ENCODE measurements at regions not wholly inside any gene's neighbourhood (a gene's known extent, or its start where the extent isn't known, plus 50 kb on each side); places are given as distances from the start of the nearest gene placed in this dataset.

DNA sequence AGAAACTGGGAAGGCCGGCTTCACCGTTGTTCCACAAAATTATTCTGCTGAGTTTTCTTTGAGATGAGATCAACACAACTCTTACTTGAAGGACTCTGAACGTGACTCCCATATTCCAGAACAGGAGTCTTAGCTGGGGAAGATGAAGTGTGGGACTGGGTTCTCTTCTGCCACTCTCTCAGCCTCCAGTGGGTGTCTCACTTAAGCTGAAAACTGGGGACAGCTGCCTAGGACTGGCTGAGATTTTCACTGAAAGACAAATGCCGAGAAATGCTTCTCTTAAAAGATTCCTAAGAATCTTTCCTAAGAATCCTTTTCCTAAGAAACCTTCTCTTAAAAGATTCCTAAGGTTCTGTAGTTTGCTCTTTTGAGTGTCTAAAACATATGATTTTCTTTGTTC lies 156.6 kb upstream of the LHCGR start:
- peak; percentile 10 for DNase-seq (ENCODE audit: low spot score)

DNA sequence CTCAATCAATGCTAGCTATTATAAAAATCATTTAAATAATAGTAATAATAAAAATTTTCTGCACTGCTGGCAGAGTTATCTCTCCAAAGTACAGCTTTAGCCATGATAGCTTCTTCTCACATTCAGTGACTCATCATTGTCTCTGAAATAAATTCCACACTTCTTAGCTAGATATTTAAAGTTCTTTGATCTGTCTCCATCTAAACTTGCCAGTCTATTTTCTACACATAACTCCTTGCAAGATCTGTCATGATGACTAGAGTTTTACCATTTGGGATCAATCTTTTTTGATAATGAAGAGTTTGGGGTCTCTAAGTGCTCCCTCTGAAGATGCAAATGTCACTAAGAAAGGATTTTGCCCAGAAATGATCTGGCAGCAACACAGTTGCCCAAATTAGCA lies 155.4 kb upstream of the LHCGR start:
- no peak for DNase-seq (ENCODE audit: low spot score)

DNA sequence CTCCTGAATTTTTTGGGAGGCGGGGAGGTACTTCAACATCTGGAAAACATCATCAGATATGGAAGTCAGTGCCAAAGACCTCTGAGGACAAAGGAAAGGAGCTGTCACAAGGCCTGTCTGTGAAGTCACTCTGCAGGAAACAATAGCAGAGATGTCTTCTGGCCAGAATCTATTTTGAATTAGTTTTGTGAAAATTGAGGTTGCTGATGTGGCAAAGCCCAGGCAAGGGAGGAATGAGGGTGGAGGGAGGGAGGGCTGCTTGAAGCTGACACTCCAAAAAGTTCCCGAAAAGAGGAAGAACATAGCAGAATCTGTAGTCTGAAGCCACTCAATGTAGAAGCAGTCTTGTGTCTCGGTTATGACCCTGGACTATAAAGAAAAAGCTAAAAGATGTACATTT lies 151.1 kb upstream of the LHCGR start:
- no peak for DNase-seq (ENCODE audit: low spot score)

DNA sequence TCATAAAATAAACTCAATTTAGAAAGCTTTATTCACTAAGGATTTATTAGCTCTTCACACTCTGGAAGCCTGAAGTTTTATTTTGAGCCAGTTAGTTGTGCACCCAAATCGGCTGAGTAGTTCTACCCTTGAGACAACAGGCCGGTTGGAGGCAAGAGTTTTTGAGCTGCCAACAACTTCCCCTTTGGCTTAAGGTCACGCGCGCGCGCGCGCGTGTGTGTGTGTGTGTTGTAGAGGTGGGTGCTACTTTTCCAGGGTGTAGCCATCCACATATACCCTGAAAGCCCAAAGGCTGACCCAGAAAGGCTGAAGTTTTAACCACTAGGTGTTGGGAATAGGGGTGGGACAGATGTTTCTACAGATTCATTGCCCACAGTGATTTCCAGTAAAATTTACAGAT lies 150.2 kb upstream of the LHCGR start:
- no peak for DNase-seq (ENCODE audit: low spot score)

DNA sequence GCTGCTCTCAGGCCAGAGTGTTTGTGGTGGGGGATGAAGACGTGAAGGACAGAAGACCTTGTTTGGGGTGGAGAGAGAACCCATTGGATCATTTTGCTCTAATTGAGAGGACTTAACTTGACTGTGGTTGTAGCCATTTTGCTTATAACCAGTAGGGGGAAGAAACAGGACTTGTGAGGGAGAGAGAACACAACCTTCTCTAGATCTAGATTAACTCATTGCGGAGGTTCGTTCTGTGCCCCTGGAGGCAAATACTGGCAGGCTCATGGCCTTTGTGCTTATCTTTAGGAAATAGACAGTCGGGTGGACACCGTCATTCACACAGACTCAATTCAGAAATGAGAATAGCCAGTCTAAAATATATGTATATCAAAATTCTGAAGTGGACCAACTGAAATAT lies 147.0 kb upstream of the LHCGR start:
- DNase-seq (ENCODE audit: low spot score): no peak

DNA sequence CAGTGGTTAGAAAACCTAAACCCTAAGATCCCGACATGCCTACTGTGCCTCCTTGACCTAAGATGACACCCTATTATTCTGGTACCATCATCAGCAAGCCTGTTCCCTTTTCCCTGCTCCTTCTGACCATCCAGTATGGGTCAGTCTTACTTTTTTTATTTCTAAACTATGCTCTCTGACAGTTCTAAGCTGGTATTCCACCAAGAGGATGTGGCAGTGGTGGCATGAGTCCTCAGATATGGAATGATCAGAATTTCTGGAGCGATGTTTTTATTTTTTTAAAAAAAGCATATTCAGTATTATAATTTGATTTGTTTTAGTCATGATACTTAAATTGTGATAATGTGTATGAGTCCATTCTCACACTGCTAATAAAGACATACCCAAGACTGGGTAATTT lies 145.9 kb upstream of the LHCGR start:
- no peak for DNase-seq (ENCODE audit: low spot score)

DNA sequence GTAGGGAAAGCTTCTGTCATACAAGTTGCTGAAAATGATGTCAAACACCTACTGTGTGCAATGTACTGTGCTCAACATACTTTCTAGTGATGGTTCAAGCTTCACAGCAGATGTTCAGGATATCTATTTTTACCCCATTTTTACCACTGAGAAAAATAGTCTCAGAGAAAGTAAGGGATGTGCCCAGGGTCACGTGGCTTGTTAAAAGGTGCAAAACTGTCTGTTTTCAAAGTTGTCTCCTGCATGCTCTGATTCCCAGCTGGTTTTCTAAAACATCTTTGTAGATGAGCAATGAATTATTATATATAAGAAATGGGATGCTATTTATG lies 145.5 kb upstream of the LHCGR start:
- no peak for DNase-seq (ENCODE audit: low spot score)

DNA sequence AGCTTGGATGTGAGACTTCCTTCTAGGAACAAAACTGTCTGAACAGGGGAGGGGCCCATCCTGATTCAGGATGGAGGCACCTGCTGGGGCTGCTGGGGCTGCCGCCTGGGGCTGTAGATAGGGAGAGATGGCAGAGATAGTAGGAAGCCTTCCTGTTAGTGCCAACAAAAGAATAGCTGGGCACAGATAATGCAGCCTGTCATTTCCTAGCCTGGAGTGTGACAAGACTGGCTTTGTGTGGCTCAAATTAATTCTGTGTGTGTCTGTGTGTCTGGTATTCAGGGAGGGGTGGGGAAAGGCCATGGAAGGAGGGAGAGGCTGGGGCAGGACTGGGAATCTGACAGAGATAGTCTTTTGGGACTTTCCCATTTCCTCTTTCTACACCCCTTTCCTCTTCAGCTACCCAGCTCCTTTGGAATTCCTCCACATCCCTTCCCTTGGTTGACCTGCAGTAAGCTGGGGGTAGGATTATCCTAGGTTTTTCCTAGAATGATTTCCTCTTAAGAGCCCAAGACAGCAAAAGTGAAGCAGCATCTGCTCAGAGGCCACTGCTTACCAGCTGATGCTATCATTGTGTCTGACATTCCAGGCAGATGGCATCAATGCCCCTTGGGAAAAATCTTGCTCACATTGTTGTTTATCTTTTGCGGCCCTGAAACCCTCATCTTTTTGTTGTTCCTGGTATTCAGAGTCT lies 144.9 kb upstream of the LHCGR start:
- DNase-seq (ENCODE audit: low spot score): no peak

DNA sequence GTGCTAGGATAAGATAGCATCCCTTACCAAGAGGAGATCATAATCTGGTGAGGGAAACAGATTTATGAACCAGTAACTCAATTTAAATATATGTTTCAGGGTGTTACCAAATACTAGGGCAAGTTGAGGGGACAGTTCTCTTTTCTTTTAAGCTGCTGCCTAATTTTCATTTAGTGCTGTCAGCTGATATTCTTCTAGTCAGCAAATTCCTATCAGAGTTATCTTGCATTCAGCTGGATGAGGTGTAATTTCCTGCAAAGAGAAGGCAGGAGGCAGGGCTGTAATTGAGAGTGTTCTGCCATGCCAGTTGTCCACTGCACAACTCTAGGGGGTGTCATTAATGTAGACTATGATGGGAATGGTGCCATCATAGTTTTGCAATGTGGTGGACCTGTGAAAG lies 141.3 kb upstream of the LHCGR start:
- DNase-seq (ENCODE audit: low spot score): no peak

DNA sequence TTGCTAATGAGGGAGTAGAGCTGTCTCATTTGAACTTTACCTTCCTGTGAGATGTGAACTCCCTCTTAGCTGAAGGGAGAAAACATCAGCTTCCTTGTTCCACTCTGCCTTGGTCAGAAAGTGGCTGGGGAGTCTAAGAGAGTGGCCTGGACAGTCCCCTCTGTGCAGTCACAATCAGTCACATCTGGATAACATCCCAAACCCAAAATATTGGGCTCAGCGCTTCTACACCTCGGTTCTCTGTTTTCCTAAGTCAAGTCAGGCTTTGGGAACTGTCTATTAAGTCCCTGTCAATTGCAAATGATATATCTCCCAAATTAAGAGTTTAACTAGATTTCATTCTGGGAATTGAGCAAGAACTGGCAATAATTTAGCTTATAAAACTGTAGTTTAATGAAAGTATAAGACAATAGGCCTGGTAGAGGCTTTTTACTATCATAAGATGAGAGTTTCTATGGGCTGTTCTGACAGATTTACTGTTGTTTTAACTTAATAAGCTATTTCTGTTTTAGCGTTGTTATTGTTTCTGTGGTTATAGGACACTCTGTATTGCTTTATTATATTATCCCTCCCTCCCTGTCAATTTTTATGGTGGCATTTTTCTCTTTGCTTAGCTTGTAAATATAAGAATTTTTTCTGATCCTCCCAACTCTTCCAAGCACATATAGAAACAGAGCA lies 135.1 kb upstream of the LHCGR start:
- no peak for DNase-seq (ENCODE audit: low spot score)

DNA sequence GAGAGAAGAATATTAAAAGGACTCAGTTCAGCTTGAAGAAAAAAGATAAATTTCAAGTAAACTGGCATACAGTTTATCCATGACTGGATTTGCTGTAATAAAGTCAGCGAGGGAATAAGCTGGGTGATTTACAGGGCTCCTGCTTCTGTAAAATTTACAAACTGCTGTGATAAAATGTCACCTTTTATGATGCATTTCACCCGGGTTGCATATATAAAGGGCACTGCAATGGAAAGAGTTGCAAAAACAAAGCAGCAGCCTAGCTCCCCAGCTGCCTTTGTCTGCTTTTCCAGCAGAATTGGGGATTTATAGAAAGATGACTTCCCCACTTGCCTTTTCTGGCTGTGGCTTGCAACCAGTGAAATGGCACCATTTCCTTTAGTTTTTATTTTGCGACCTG lies 132.5 kb upstream of the LHCGR start:
- no peak for DNase-seq (ENCODE audit: low spot score)

DNA sequence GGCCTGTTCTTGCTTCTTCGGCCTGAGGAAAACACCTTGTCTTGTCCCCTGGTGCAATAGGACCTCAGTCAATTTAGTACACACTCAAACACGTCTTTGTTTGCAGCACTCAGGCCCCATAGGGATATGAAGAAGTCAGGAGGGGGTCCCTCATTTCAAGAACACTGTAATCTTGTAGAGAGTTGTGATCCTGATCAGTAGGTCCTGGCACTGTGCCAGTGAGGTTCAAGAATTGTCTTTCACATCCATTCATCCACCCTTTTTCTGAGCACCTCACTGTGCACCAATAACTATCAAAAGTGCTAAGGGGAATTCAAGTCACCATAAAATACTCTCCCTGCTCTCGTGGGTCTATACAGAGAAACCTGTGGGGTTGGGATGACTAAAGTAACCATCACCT lies 131.4 kb upstream of the LHCGR start:
- no peak for DNase-seq (ENCODE audit: low spot score)

DNA sequence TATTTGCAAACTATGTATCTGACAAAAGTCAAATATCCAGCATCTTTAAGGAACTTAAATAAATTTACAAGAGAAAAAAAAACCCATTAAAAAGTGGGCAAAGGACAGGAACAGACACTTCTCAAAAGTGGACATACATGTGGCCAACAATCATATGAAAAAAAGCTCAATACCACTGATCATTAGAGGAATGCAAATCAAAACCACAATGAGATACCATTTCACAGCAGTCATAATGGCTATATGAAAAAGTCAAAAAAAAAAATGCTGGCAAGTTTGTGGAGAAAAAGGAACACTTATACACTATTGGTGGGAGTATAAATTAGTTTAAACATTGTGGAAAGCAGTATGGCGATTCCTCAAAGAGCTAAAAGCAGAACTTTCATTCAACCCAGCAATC lies 130.3 kb upstream of the LHCGR start:
- DNase-seq (ENCODE audit: low spot score): no peak

DNA sequence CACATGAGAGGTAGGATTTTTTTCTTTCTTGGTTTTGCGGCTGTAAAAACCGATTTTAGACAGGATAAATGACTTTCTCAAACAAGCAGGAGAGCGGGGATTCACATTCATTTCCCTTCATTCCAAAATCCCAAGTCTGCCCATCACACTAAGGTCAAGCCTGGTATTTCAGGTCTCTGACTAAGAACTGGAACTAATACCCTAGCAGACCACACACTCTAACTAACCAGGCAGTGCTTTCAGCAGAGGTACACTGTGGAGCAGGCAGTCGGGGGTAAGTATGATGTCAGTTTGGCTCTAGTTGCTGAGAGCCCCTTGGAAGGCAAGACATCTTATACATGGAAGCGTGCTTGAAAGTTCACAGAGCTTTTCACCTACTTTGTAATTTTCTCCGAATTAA lies 128.1 kb upstream of the LHCGR start:
- DNase-seq (ENCODE audit: low spot score): no peak

DNA sequence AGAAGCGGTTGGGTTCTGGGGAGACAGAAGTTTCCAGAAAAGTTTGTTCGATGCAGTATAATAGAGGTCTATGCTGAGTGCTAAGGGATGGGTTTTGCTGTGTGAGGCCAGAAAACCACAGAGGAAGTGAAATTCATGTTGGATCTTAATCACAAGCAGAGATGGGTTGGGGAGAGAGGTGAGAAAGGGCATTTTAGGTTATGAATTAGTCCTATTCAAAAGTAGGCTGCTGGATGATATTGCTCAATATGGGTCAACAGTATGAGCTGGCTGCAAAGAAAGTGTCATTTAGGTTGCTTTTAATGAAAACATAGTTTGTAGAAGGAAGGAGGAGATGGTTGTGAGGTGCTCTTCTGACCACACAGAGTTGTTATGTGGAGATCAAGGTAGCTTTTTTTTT lies 118.8 kb upstream of the LHCGR start:
- DNase-seq (ENCODE audit: low spot score): no peak

DNA sequence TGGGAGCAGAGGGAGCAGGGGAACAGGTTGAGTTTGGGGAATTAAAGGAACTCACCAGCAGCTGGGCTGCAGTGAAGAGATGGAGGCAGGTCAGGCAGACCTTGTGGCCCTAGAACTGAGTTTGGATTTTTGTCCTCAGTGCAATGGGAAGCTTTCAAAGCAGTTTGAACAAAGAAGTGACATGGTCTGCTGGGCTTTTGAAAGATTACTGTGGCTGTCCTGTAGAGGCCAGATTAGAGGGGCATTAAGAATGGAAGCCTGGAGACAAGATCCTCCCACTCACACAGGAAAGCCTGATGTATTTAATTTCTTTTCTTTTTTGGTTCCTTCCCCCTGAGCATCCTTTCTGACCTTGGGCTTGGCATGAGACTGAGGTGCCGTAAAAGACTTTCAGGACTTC lies 118.1 kb upstream of the LHCGR start:
- no peak for DNase-seq (ENCODE audit: low spot score)

DNA sequence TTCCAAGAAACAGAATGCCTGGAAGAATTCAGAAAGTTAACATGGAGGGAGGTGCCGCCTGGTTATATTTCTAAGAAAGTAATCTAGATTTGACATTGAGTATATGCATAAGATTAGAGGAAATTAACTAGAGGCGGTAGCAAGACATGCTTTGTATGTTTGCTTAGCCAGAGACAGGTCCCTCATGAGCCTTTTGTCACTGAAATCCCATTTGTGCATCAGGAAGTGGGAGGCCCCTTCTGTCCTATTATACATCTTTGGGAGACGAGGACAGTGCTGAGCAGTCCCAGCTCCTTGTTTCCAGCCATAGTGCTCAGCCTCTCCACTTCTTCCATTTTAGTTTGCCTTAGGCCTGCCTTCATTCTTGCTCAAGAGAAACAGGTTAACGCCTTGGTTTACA lies 115.4 kb upstream of the LHCGR start:
- no peak for DNase-seq (ENCODE audit: low spot score)

DNA sequence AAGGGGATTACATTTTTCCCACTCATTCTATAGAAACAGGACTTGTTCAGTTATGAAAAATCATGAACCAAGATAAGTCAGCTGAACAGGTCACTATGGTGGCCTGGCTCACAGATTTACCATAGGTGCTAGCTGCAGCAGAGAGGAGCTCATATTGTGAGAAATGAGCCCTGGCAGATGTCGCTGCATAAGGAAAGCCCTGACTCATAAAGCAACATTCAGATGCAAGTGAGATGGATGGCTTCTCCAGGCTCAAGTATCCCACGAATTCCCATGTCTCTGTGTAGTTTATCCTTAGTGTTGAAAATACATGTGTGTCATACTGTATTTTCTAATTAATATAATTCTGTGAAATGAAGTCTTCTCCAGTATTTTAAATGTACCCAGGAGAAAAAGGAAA lies 115.0 kb upstream of the LHCGR start:
- DNase-seq (ENCODE audit: low spot score): no peak

DNA sequence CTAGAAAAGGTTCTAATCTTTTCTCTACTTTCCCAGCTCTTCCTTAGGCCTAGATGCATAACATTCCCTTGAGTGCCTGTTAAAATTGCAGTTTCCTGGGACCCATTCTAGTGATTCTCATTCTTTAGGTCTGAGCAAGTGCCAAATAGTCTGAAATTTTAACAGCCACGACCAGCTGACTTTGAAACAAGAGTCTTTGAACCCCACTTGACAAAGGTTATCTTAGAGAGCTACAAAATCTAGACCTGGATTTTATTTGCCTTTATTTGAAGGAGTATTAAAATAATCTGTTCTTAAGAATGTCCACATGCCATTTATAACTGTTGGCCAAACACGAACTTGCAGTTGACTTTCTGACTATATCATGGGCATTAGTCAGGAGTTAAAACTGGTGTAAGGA lies 110.2 kb upstream of the LHCGR start:
- DNase-seq (ENCODE audit: low spot score): no peak

DNA sequence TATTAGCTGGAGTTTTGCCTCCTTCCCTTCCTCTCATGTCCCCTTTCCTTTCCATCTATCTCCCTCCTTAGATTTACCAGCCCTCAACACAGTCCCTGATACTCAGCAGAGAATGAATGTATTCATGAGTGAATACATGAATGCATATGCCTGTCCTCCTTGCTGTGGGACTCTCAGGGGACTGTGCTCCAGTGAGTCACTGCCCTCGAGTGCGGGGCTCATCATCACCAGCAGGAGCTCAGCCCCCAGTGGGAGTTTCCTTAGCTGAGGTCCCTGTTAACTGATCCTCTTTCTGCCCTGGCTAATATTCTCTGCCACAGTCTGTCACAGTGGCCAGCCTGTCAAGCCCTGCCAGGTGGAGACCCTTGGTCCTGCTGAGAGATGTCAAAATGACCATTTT lies 104.9 kb upstream of the LHCGR start:
- no peak for DNase-seq (ENCODE audit: low spot score)

DNA sequence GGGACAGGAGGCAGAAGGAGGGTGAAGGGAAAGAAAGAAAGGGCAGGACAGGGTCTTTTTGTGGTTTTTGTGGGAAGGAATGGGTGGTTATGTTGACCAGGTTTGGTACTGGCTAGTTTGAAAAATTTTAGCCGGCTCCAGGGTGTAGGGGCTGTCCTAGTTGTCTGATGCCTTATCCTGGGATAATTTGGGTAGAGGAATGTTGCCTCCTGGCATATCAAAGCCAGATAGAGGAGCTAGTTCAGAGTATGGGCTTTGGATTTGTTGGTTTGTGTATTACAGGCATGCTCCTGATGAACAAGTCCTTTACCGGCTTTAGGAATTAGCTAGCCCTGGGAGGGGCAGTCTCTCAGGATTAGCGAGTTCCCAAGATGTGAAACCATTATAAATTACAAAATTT lies 101.1 kb upstream of the LHCGR start:
- DNase-seq (ENCODE audit: low spot score): no peak

DNA sequence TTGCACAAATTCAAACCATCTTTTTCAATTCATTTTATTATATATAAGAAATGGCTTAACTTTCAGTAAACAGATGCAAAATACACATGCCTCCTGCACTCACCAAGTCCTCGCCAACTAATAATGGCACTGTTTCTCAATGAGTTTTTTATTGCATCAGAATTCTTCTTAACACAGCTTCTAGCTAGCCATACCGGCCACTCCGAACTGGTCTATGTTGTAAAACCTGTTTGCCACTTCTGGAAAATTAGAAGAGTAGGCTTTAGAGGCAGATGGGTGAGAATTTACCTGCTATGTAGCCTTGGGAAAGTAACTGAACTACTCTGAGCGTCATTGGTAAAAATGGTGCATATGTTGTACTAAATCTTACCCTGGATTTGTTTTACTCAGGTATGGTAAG lies 100.6 kb upstream of the LHCGR start:
- DNase-seq (ENCODE audit: low spot score): no peak

DNA sequence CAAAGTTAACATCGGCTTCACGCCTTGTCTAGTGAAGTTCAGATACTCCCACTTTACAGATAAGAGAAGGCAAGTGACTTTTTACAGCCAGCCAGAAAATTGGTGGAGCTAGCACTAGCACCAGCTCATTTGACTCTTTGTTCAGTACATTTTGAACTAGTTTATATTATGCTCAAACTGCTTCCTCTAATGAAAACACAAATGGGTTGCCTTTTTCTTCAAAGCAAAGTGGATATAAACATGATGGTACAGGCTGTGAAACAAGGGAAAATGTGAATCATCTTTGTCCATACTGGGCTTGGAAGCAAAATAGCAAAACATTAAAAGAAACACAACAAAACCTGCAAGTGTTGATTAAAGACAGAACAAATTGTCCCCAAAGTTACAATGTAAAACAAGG lies 99.6 kb upstream of the LHCGR start:
- peak; percentile 11 for DNase-seq (ENCODE audit: low spot score)

DNA sequence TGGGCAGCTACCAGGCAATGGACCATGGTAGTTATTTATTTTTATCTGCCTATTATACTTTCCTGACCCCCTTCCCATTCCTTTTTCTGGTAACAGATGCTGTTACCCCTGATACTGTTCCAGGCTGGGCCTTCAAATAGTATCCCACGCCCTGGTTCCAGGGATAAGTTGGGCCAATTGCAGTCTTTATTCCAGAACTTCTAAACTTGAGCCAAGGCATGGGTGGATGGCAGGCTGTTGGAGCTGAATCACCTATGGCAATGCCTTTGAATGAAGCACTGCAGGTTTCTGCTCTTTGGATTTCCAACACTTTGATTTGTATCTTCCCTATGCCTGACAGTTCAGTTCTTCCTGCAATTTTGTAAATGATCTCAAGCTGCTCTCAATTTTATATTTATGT lies 99.2 kb upstream of the LHCGR start:
- DNase-seq (ENCODE audit: low spot score): no peak

Measured in H4 (cell line).